Colonic mucosa (tissue), 4 donors: ENCODE measurements at regions not wholly inside any gene's neighbourhood (a gene's known extent, or its start where the extent isn't known, plus 50 kb on each side); places are given as distances from the start of the nearest gene placed in this dataset.
A peak's percentile ranks its signal among the peaks of the same experiment; 100 is the strongest.

Source experiments
- DNase-seq: peaks from one replicate; pipeline ENCODE4 v3.0.0-alpha.2; 2020
- H3K27ac ChIP-seq: fragments of 200-600 bp; one replicate; pipeline ENCODE4 v1.8.0; 2021
- H3K27me3 ChIP-seq: fragments of 200-600 bp; one replicate; pipeline ENCODE4 v1.8.0; 2021
- H3K36me3 ChIP-seq: fragments of 200-600 bp; one replicate; pipeline ENCODE4 v1.8.0; 2021
- H3K4me1 ChIP-seq: fragments of 200-600 bp; one replicate; pipeline ENCODE4 v1.8.0; 2021; ENCODE audit warnings: mild to moderate bottlenecking
- H3K4me3 ChIP-seq: fragments of 200-600 bp; one replicate; pipeline ENCODE4 v1.8.0; 2021
- H3K9ac ChIP-seq, 2 donors: one replicate each; pipeline ENCODE4 v1.7.0; 2013; ENCODE audit warnings: control low read depth in 2 of 2, low read depth in 2 of 2, low read length in 2 of 2
- H3K9me3 ChIP-seq: fragments of 200-600 bp; one replicate; pipeline ENCODE4 v1.8.0; 2021
- intact Hi-C: fragments of 100-400 bp; cut with DNase I; formaldehyde crosslinking; loops from one replicate; pipeline ENCODE4 v1.14.1; 2022
- TF ChIP-seq, protein P1 (sequence below): fragments of 200-600 bp; IDR thresholded peaks from one replicate; pipeline ENCODE4 v1.8.0; 2022; ENCODE audit warnings: antibody characterized with exemption, mild to moderate bottlenecking
- donor health status: healthy.
- donor health status: DM: no; HTN: no; CAD: no.
- donor health status: DM: no; HTN: no; CAD: no.

GRCh38 chr6:882084-882598, 189.2 kb upstream of the EXOC2 start:
- intact Hi-C loops: no loop called here
- Histone ChIP-seq H3K4me1 (no peaks in the 10 kb centered on the region), H3K27ac (no peak overlapping the region), H3K9ac (no peak overlapping the region), H3K9me3 (no peaks in the 10 kb centered on the region), H3K4me3 (no peak overlapping the region), H3K27me3 (no peaks in the 10 kb centered on the region), H3K36me3 (no peaks in the 10 kb centered on the region)
- no peak for DNase-seq
- TF ChIP-seq, protein P1, sequence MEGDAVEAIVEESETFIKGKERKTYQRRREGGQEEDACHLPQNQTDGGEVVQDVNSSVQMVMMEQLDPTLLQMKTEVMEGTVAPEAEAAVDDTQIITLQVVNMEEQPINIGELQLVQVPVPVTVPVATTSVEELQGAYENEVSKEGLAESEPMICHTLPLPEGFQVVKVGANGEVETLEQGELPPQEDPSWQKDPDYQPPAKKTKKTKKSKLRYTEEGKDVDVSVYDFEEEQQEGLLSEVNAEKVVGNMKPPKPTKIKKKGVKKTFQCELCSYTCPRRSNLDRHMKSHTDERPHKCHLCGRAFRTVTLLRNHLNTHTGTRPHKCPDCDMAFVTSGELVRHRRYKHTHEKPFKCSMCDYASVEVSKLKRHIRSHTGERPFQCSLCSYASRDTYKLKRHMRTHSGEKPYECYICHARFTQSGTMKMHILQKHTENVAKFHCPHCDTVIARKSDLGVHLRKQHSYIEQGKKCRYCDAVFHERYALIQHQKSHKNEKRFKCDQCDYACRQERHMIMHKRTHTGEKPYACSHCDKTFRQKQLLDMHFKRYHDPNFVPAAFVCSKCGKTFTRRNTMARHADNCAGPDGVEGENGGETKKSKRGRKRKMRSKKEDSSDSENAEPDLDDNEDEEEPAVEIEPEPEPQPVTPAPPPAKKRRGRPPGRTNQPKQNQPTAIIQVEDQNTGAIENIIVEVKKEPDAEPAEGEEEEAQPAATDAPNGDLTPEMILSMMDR: no peak

- H3K4me3 ChIP-seq: no peak overlapping the region
- TF ChIP-seq, protein P1: no peak
- no peaks in the 10 kb centered on the region for H3K4me1 ChIP-seq
- no peak overlapping the region for H3K27ac ChIP-seq
- intact Hi-C loops: no loop called here
- no peaks in the 10 kb centered on the region for H3K9me3 ChIP-seq
- DNase-seq: no peak
- no peaks in the 10 kb centered on the region for H3K36me3 ChIP-seq
- no peak overlapping the region for H3K9ac ChIP-seq
- H3K27me3 ChIP-seq: no peaks in the 10 kb centered on the region
These were observed 185.2 kb upstream of the EXOC2 start for GRCh38 chr6:878179-878578.

DNA sequence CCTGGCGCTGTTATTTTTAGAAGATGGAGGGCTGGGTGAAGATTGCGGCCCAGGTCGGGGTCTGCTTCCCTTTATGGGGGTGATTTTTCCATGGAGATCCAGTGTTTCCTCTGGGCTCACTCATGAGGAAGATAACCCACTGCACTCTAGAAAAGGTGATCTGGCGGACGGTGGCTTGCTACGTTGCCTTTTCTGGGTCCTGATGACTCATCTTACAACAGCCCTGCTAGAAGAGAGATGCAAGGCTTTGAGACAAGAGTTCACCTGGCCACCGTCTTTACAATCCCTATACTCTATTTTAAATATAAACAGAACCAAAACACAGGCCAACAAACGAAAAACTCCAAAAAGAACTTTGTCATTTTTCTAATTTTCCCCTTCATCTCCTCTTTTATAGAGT, 182.1 kb upstream of the EXOC2 start:
- DNase-seq: no peak
- Histone ChIP-seq H3K27ac (no peak overlapping the region), H3K36me3 (no peaks in the 10 kb centered on the region), H3K9ac (no peak overlapping the region), H3K9me3 (no peaks in the 10 kb centered on the region), H3K27me3 (no peaks in the 10 kb centered on the region), H3K4me1 (no peaks in the 10 kb centered on the region), H3K4me3 (no peak overlapping the region)
- intact Hi-C loops: no loop called here
- TF ChIP-seq, protein P1: no peak

GRCh38 chr6:872570-873125, 179.7 kb upstream of the EXOC2 start:
- peak; percentile 43 for DNase-seq
- Histone ChIP-seq H3K4me3 (no peak overlapping the region), H3K9ac (no peak overlapping the region), H3K36me3 (no peaks in the 10 kb centered on the region), H3K27ac (no peak overlapping the region), H3K4me1 (no peaks in the 10 kb centered on the region), H3K27me3 (no peaks in the 10 kb centered on the region), H3K9me3 (no peaks in the 10 kb centered on the region)
- TF ChIP-seq, protein P1: no peak
- intact Hi-C loops: no loop called here

DNA sequence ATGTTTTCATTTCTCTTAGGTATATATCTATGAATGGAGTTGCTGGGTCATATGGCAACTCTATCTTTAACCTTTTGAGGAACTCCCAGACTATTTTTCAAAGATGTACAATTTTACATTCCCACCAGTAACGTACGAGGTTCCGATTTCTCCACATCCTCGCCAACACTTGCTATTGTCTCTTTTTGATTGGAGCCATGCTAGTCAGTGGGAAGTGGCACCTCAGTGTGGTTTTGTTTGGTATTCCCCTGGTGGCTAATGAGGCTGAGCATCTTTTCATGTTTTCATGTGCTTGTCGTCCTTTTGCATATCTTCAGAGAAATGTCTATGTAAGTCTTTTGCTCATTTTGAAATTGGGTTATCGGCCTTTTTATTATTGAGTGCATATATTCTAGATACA, 178.6 kb upstream of the EXOC2 start:
- no peaks in the 10 kb centered on the region for H3K4me1 ChIP-seq
- TF ChIP-seq, protein P1: no peak
- no peak overlapping the region for H3K4me3 ChIP-seq
- no peak overlapping the region for H3K27ac ChIP-seq
- H3K36me3 ChIP-seq: no peaks in the 10 kb centered on the region
- intact Hi-C loops: no loop called here
- H3K9ac ChIP-seq: no peak overlapping the region
- no peaks in the 10 kb centered on the region for H3K27me3 ChIP-seq
- H3K9me3 ChIP-seq: no peaks in the 10 kb centered on the region
- DNase-seq: no peak
